Activated CD4-positive, alpha-beta memory T cell treated with anti-CD3 and anti-CD28 coated beads for 36 hours (primary cell): ENCODE measurements at regions not wholly inside any gene's neighbourhood (a gene's known extent, or its start where the extent isn't known, plus 50 kb on each side); places are given as distances from the start of the nearest gene placed in this dataset.

Experiments used
- CTCF ChIA-PET: fragments of 350-600 bp; sonication (Branson Sonifier 250); formaldehyde crosslinking; loops from one replicate; lab custom pipeline; 2021; ENCODE audit warnings: antibody characterized with exemption, inconsistent platforms; lab: Charles Lee
- POLR2A ChIA-PET: fragments of 350-600 bp; sonication (Branson Sonifier 250); formaldehyde crosslinking; loops from one replicate; lab custom pipeline; 2021; ENCODE audit warnings: antibody characterized with exemption; lab: Charles Lee
- DNase-seq: peaks from one replicate; pipeline ENCODE4 v3.0.0-alpha.2; 2020
- H3K27ac Mint-ChIP-seq: one replicate; pipeline ENCODE4 v1.8.0; 2021; ENCODE audit warnings: mixed read lengths
- H3K27me3 Mint-ChIP-seq: one replicate; pipeline ENCODE4 v1.8.0; 2021; ENCODE audit warnings: mixed read lengths
- H3K36me3 Mint-ChIP-seq: one replicate; pipeline ENCODE4 v1.8.0; 2021; ENCODE audit warnings: mixed read lengths
- H3K4me1 Mint-ChIP-seq: one replicate; pipeline ENCODE4 v1.8.0; 2021; ENCODE audit warnings: low read depth, mixed read lengths
- H3K4me3 Mint-ChIP-seq: one replicate; pipeline ENCODE4 v1.8.0; 2021; ENCODE audit warnings: mild to moderate bottlenecking, mixed read lengths
- H3K9me3 Mint-ChIP-seq: one replicate; pipeline ENCODE4 v1.8.0; 2021; ENCODE audit warnings: mixed read lengths
- intact Hi-C: fragments of 100-400 bp; cut with micrococcal nuclease; formaldehyde crosslinking; loops from one replicate; pipeline ENCODE4 v1.15.1; 2023

DNA sequence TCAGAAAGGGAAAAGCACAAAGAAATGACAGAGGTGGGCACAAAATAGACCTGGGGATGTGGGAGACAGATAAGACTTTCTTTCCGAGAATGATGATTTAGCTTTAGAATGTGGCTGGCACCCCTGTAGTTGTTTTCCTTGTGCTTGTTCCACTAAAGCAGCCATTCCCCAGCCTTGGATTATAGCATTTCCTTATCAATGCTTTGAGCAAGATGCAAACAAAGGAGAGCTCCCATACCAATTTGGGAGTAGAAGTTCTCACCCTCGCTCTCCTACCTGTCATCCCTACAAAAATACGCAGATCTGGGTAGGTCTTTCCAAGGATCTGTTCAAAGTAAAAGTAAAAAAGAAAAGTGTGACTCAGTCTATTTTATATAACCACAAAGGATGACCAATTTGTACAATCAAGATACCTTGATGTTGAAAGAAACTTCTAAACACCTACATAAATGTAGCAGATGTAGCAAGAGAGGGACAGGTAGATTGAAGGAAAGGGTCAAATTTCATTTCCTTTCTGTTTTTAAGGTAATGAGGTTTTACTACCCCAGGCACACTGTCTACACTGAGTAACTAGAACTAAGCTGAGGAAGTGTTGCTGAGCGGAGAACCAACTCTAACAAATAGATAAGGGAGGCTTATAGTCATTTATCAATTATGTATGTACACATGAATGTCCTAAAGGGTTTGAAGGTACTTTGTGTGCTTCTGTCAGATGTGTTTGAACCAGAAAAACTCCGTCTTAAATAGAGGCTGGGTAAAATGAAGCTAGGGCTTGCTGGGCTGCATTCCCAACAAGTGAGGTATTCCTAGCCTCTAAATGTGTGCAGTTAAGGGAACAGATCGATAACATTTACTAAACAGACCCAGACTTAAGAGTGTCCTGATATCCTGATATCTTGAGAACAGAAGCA lies 91.1 kb upstream of the LRRN1 start:
- no peak for DNase-seq
- intact Hi-C loops: no loop called here
- Mint-ChIP-seq H3K4me1 (no peaks in the 10 kb centered on the region), H3K4me3 (no peak overlapping the region), H3K27me3 (no peaks in the 10 kb centered on the region), H3K27ac (no peak overlapping the region), H3K36me3 (no peaks in the 10 kb centered on the region), H3K9me3 (no peaks in the 10 kb centered on the region)
- ChIA-PET POLR2A (no interaction called here), CTCF (no interaction called here)

DNA sequence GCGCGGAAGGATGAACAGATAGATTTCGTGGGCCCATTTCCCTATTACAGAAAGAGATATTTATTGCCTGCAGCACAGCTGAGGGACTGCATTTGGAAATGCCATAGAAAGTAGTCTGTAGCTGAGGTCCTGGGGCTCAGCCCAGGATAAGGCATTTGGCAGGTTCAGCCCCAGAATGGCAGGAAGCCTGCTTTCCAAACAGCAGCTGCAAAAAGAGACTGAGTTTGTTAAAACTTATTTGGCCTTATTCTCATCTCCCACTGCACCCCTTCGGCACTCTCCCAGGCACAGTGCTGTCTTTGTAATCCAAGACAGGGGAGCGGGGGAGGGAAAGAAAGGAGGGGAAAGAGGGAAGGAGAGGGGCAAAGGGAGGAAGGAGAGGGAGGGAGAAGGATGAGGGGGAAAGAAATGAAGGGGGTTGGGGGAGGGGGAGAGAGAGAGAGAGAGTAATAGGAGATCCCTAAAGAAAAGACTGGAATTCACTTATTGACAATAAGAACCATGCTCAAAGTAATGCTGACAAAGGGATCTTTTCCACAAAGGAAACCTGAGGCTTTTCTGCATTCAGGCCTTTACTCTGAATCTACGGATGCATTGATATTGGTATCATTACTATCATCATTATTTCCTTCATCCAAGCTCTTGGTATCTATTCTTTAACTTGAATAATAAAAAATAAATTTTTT lies 94.0 kb upstream of the LRRN1 start:
- POLR2A ChIA-PET: no interaction called here
- CTCF ChIA-PET: no interaction called here
- H3K4me3 Mint-ChIP-seq: no peak overlapping the region
- H3K27ac Mint-ChIP-seq: no peak overlapping the region
- no peak for DNase-seq
- intact Hi-C loops: no loop called here
- no peaks in the 10 kb centered on the region for H3K9me3 Mint-ChIP-seq
- H3K36me3 Mint-ChIP-seq: no peaks in the 10 kb centered on the region
- no peaks in the 10 kb centered on the region for H3K4me1 Mint-ChIP-seq
- H3K27me3 Mint-ChIP-seq: no peaks in the 10 kb centered on the region

DNA sequence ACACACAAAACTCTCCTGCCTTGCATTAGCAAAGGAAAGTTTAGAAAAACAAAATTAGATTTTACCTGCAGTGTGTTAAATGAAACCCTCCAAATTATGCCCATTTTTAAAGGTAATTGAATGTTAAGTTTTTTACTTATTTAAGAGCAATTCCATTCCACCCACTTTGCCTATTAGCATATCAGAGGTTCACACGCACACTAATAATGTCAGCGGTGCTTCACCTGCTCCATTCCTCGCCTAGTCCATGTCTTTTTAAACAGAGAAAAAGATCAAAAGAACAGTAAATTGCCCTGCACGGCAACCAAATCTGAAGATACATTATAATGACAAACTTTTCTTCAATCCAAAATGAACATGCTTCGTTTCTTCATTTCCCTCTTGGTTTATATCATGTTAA lies 97.3 kb upstream of the LRRN1 start:
- no peaks in the 10 kb centered on the region for H3K4me1 Mint-ChIP-seq
- no peaks in the 10 kb centered on the region for H3K27me3 Mint-ChIP-seq
- no peak overlapping the region for H3K4me3 Mint-ChIP-seq
- H3K36me3 Mint-ChIP-seq: no peaks in the 10 kb centered on the region
- ChIA-PET CTCF (no interaction called here), POLR2A (no interaction called here)
- no peak overlapping the region for H3K27ac Mint-ChIP-seq
- intact Hi-C loops: no loop called here
- DNase-seq: no peak
- no peaks in the 10 kb centered on the region for H3K9me3 Mint-ChIP-seq

DNA sequence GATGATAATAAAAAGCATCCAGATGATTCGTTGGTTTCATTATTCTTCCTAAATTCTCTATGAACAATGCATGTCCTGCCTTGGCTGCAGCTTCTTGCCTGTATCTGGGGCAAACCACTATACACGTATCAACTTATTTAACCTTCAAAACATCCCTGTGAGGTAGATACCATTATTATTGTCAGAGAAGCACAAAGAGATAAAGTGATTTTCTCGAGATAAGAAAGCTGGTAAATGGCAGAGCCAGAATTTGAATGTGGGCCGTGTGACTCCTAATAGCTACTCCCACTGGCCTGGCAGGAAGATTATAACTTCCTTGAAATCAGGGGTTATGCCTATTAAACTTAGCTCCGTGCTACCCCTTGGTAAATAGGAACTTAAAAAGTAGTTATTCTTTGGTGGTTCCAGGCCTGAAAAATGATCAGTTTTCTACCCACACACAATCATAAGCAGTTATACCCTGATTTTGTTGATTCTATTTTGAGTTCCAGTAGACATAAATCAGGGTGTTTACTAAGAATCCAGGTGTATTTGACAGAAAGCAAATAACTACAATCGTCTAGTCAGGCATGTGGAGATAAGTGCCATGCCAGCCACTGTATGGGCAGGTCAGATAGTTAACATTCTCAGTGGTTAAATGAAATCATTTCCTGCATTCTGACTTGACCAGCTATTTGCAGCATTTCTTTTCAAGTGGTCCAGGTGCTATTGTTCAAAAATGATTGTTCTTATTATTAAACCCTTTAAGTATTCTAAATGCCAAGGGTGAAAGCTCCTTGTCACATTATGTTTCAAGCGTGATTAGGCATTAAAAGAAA lies 99.2 kb upstream of the LRRN1 start:
- no peaks in the 10 kb centered on the region for H3K36me3 Mint-ChIP-seq
- no peaks in the 10 kb centered on the region for H3K9me3 Mint-ChIP-seq
- CTCF ChIA-PET: no interaction called here
- POLR2A ChIA-PET: no interaction called here
- no peak overlapping the region for H3K4me3 Mint-ChIP-seq
- intact Hi-C loops: no loop called here
- H3K27ac Mint-ChIP-seq: no peak overlapping the region
- H3K4me1 Mint-ChIP-seq: no peaks in the 10 kb centered on the region
- no peaks in the 10 kb centered on the region for H3K27me3 Mint-ChIP-seq
- DNase-seq: no peak

DNA sequence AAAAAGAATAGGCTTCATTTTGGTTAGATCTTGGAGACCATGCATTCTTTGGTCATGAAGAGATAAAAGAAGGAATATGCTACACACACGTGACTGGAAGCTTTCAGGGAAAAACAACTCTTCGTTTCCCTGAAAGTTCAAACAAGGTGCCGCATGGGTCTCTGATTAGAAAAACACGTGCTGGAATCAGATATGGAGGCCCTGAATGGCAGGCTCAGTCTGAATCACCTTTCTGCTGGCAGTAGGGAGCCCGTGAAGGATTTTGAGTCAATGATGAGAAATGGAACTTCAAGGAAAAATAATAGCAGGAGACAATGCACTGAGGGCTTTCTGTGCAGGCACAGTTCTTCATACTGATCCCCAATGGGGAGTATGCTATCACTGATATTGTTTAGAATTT lies 99.8 kb upstream of the LRRN1 start:
- H3K4me3 Mint-ChIP-seq: no peak overlapping the region
- no peaks in the 10 kb centered on the region for H3K36me3 Mint-ChIP-seq
- CTCF ChIA-PET: no interaction called here
- POLR2A ChIA-PET: no interaction called here
- H3K9me3 Mint-ChIP-seq: no peaks in the 10 kb centered on the region
- no peaks in the 10 kb centered on the region for H3K27me3 Mint-ChIP-seq
- no peak for DNase-seq
- no peak overlapping the region for H3K27ac Mint-ChIP-seq
- H3K4me1 Mint-ChIP-seq: no peaks in the 10 kb centered on the region
- intact Hi-C loops: no loop called here

DNA sequence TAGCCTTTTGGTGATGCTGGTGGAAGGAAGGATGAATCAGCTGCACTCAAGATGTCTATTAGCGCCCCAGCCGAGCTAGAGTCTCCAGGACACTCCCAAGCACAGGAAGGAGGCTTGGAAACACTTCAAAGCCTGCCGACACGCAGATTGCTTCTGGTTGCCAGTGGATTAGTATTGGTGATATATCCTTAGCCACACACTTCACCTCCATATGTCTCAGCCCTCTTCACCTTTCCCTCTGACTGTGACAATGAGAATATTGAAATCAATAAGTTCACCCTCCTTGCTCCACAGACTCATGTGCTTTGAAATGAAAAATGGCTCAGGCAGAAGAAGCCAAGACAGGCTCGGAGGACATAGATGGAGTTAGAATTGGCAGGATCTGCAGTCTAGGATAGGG lies 102.9 kb upstream of the LRRN1 start:
- H3K9me3 Mint-ChIP-seq: no peaks in the 10 kb centered on the region
- H3K4me1 Mint-ChIP-seq: no peaks in the 10 kb centered on the region
- no peaks in the 10 kb centered on the region for H3K27me3 Mint-ChIP-seq
- ChIA-PET CTCF (no interaction called here), POLR2A (no interaction called here)
- no peaks in the 10 kb centered on the region for H3K36me3 Mint-ChIP-seq
- no peak for DNase-seq
- no peak overlapping the region for H3K4me3 Mint-ChIP-seq
- intact Hi-C loops: no loop called here
- H3K27ac Mint-ChIP-seq: no peak overlapping the region

DNA sequence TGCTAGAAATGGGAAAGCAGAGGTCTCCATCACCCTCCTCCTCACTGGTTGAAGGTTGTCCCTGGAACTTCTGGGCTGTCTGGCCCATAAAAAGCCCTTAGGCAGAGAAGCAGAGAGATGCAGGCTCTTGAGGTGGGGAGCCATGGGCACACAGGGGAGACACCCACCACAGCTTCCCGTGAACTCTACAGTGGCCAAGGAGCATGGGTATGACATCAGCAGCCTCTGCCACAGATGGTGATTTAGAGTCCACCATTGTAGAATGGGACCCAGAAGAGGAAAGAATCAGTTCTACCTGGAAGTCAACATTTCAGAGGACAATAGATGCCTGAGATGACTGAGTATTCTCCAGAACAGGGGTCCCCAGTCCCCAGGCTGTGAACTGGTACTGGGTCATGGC lies 105.6 kb upstream of the LRRN1 start:
- POLR2A ChIA-PET: no interaction called here
- H3K4me3 Mint-ChIP-seq: no peak overlapping the region
- intact Hi-C loops: no loop called here

DNA sequence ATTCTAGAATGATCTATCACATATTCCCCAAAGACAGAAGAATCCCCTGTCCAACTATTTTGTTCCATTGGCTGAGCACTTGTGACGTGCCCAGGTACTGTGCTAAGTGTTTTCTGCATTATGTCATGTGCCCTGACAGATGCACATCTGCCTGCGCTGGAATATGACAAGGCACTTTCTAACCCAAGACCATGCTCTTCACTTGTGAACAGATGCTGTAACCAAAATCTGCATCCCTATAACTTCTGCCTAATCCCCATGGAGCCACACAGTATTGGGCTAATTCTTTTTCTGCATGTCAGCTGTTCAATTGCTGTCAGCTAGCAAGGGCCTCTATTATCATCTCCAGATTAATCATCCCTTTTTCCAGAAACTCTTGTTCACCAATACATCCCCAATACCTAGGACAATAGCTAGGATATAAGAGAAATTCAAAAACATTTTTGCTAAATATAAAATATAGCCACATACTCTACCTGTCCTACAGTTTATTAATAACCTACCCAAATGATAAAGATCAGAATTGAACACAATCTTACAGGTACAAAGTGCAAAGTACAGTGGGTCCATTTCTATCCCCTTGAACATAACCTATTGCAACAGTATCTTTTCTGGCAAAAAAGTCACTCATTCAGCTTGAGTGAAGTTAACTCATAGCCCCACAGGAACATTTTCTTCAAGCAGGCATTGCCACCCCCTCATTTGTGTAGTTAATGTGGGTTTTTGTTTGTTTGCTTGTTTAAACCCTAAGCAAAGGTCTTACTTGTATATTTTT lies 109.4 kb upstream of the LRRN1 start:
- Mint-ChIP-seq H3K9me3 (no peaks in the 10 kb centered on the region), H3K4me1 (no peaks in the 10 kb centered on the region), H3K27me3 (no peaks in the 10 kb centered on the region), H3K4me3 (no peak overlapping the region), H3K27ac (no peak overlapping the region), H3K36me3 (no peaks in the 10 kb centered on the region)
- DNase-seq: no peak
- intact Hi-C loops: no loop called here
- ChIA-PET POLR2A (no interaction called here), CTCF (no interaction called here)

More for the DNA sequence above, 105.6 kb upstream of the LRRN1 start:
- no peaks in the 10 kb centered on the region for H3K4me1 Mint-ChIP-seq
- no peak overlapping the region for H3K27ac Mint-ChIP-seq
- no peak for DNase-seq
- no peaks in the 10 kb centered on the region for H3K36me3 Mint-ChIP-seq
- H3K9me3 Mint-ChIP-seq: no peaks in the 10 kb centered on the region
- CTCF ChIA-PET: no interaction called here
- no peaks in the 10 kb centered on the region for H3K27me3 Mint-ChIP-seq

DNA sequence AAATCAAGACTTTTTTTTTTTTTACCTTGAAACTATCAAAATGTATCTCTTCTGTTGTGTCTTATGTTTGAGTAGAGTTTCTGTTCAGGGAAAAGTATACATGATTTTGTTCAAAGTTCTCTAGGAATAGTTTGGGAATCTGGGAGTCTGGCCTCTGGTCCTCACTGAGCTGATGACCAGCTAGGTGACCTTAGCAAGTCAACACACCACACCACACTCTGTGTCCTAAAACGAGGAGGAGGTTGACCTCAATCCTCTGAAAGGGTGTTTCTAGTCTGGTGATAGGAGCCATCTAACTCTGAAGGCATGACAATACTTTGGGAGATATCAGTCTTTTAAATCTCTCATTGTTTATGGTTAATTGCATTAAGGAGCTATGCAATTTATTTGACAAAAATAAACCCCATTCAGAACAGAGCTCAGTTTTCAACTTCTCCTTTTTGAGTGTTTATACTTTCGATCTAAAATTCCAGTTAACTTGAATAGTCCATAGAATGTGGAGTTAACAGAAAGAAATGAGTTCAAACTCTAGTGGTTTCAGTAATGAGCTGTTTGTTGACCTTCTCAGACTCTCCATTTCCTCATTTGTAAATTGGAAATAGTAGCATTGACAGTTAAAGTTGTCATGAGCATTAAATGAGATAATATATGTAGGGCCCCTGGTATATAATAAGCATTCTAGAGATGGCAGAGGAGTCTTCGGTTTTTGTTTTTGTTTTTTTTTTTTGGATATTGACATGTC lies 112.2 kb upstream of the LRRN1 start:
- POLR2A ChIA-PET: no interaction called here
- CTCF ChIA-PET: no interaction called here
- Mint-ChIP-seq H3K4me3 (no peak overlapping the region), H3K27ac (no peak overlapping the region), H3K4me1 (no peaks in the 10 kb centered on the region), H3K36me3 (no peaks in the 10 kb centered on the region), H3K9me3 (no peaks in the 10 kb centered on the region), H3K27me3 (no peaks in the 10 kb centered on the region)
- no peak for DNase-seq
- intact Hi-C loops: no loop called here

DNA sequence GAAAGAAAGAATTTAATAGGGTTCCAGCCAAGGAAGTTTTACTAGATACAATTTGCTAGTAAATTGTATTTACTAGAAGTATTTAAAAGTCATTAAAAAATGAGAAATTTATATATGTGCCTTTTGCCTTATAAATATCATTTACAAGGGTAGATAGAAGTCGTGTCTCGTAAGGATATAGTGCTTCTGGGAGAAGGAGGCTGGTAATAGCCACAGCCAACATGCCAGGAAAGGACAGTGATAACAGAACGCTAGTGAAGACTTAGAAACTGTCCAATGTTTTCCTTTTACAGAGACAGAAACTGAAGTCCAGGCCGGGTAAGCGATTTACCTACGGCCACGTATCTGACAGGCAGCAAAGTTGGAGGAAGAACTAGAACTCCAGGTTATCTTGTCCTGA lies 113.5 kb upstream of the LRRN1 start:
- ChIA-PET POLR2A (no interaction called here), CTCF (no interaction called here)
- no peak overlapping the region for H3K4me3 Mint-ChIP-seq
- intact Hi-C loops: no loop called here
- no peak for DNase-seq
- no peak overlapping the region for H3K27ac Mint-ChIP-seq
- H3K4me1 Mint-ChIP-seq: no peaks in the 10 kb centered on the region
- no peaks in the 10 kb centered on the region for H3K36me3 Mint-ChIP-seq
- H3K27me3 Mint-ChIP-seq: no peaks in the 10 kb centered on the region
- H3K9me3 Mint-ChIP-seq: no peaks in the 10 kb centered on the region

DNA sequence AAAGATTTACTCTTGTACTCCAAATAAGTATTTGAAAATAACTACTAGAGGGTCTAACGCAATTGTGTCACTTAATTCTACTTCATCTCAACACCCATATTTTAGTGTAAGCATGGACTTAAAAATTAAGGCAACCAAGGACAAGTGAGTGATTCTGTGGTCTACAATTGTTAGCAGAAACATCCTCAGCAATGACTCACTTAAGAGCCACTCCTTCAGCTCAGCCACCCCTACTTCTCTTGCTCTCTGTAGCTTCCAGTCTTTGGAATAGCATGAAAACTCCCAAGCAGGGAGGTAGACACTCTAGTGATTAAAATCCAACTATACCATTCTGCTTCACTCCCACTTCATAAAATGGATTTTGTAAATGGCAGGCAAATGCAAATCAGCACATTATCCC lies 116.0 kb upstream of the LRRN1 start:
- no peak overlapping the region for H3K4me3 Mint-ChIP-seq
- H3K36me3 Mint-ChIP-seq: no peaks in the 10 kb centered on the region
- DNase-seq: no peak
- no peak overlapping the region for H3K27ac Mint-ChIP-seq
- no peaks in the 10 kb centered on the region for H3K27me3 Mint-ChIP-seq
- intact Hi-C loops: no loop called here
- no peaks in the 10 kb centered on the region for H3K9me3 Mint-ChIP-seq
- CTCF ChIA-PET: no interaction called here
- no peaks in the 10 kb centered on the region for H3K4me1 Mint-ChIP-seq
- POLR2A ChIA-PET: no interaction called here
